SK-MEL-5 (cell line): ENCODE measurements at regions not wholly inside any gene's neighbourhood (a gene's known extent, or its start where the extent isn't known, plus 50 kb on each side); places are given as distances from the start of the nearest gene placed in this dataset.

Source experiments
- DNase-seq: peaks from one replicate; pipeline ENCODE4 v3.0.0-alpha.2; 2016; ENCODE audit warnings: low read depth, low spot score
- in situ Hi-C: cut with HindIII; loops from 2 replicates; pipeline ENCODE4 v1.10.0; 2016; ENCODE audit warnings: low sequenced_read_pairs, high pct_unique_total_duplicates, low pct_unique_long_range_greater_than_20kb

DNA sequence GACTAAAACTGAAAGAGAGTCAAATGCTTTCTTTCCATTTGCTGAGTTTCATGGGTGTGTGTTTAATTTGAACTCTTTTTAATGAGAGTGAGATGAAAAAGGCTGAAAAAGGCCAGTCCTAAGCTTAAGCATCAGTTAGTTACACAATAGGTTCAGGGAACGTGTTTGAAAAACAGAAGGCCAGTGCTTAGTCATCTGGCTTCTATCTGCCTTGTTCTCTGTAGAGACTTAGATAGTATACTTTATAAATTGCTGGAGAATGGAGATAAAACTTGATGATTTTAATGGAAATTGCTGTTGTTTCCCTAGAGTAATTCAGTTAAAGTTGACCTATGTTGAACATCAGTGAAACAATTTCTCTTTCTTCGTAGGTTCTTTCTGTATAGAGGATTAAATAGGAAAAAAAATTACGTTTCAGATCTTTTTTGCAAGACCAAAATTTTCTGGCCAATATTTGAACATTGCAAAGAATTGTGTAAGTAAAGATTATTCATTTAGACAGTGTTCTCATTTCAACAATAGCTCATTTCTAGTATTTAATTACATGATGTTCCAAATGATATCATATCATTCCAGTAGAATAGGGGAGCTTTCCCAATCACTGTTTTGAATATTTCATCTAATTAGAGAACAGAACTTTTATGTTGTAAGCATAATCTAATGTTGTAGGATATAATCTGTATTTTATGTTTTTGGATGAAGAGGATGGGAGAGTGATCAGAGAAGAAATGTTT, 1088.8 kb downstream of the ADGRL3 start:
- no peak for DNase-seq
- in situ Hi-C loops: no loop called here

- no peak for DNase-seq
- in situ Hi-C loops: no loop called here
These were observed 1084.9 kb downstream of the ADGRL3 start for GRCh38 chr4:62285026-62285425.

- DNase-seq: no peak
- in situ Hi-C loops: no loop called here
These were observed 1079.6 kb downstream of the ADGRL3 start for GRCh38 chr4:62279689-62280088.

DNA sequence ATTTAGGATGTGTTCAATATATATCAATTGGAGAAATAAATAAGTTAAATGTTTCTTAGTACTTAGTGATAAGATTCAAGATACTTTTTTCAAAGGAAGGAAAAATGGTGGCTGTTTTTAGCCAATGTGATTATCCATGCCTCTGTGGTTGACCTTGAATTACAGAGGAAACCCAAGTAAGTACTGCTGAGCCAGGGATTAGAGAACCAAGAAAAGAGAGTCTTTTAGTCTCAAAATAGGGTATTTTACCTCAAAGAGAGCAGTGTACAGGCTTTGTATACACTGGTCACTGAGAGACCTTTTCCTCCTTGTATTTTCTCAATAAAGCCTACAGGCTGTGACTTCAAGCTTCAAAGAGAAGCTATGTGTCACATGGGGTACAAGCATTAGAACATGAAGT, 1075.3 kb downstream of the ADGRL3 start:
- in situ Hi-C loops: no loop called here
- DNase-seq: no peak

DNA sequence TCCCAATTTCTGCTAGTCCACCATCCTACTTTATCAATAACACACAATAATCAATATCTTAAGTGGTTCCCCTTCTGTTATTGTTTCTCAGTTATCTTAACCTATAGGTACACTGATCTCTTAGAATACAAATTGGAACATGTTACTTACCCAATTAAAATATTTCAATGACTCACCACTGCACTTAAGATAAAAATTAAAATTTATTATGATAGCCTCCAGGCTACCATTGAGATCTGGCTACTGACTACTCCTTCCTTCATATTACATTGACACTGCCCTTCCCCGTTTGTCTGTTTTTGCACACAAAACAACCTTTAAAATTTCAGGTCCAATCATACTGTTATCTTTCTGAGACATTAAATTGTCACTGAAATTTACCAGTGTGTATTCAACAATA, 1074.7 kb downstream of the ADGRL3 start:
- in situ Hi-C loops: no loop called here

DNA sequence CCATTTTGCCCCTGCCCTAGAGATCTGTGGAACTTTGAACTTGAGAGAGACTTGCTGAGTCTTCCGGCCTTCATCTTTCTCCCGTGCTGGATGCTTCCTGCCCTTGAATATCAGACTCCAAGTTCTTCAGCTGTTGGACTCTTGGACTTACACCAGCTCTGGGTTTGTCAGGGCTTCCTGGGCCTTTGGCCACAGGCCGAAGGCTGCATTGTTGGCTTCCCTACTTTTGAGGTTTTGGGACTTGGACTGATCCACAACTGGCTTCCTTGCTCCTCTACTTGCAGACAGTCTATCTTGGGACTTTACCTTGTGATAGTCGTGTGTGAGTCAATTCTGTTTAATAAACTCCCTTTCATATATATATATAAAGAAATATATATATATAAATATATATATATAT, 1071.0 kb downstream of the ADGRL3 start:
- in situ Hi-C loops: no loop called here
- DNase-seq: no peak

More for the DNA sequence above, 1074.7 kb downstream of the ADGRL3 start:
- DNase-seq: no peak

DNA sequence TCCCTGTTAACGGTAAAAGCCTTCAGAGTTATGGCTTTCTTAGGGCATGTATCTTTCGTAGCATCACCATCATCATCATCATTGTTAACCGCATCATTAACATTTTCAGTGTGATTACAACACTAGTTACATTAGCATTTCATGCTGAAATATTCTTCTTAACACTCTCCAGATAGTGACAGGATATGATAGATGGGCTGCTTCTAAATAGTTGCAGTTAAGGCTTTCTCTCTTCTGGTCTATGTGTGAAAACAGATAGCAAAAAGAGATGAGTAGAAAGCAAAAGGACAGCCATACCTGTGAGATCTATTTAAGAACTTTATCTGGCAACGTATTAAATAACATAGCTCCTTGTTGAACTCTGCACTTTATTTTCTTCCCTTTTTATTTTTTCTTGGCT, 1069.8 kb downstream of the ADGRL3 start:
- in situ Hi-C loops: no loop called here
- no peak for DNase-seq

GRCh38 chr4:62263454-62263853, 1063.3 kb downstream of the ADGRL3 start:
- DNase-seq: no peak
- in situ Hi-C loops: no loop called here

DNA sequence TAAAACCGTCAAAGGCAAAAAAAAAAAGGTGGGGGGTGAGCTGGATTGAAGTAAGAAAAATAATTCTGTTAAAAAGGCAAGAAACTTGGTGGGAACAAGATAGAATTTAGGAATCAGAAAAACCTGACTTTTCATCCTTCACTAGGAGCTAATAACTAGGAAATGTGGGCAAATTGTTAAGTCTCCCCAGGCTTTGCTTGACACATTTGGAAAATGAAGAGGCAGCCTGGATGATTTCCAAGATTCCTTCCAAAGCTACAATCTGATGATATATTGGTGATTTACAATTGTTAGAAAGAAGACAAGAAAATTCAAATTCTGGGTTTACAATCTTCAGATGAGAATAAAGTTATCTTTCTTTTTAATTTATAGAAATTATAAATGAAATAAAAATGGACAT, 1062.5 kb downstream of the ADGRL3 start:
- in situ Hi-C loops: no loop called here
- no peak for DNase-seq

DNA sequence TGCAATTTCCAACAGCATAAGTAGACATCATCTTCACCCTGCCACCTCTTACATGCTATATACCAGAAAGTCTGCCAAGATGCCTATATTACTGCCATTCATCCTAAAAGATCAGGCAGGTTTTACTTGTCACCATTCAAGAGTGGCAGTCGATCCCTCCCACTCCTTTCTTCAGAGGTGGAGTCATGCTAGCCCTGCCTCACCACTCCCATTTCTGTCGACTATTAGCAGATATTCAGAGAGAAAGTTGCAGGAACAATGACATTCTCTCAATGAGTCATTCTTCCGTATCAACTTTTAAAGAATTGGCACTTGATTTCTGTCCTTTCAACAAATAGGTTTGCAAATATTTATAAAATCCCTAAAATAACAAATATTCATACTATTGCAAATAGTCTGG, 1060.1 kb downstream of the ADGRL3 start:
- in situ Hi-C loops: no loop called here
- DNase-seq: no peak

DNA sequence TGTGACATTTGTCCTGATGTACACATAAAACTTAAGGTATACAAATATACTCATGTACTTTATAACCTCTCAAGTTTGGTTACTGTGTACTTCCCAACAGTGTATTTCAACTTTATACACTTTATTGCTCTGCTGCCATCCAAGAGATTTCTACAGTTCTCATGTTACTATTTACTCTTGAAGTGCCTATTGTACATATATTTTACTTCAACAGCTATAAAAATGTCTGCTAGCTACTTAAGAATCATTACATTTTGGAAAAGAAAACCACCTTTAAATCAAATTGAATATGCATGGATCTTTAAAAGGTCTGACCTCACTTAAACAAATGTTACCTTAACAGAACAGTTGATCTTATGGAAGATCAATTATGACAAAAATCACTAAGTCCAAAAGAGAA, 1056.4 kb downstream of the ADGRL3 start:
- in situ Hi-C loops: no loop called here
- no peak for DNase-seq

GRCh38 chr4:62252728-62253127, 1052.6 kb downstream of the ADGRL3 start:
- in situ Hi-C loops: no loop called here

DNA sequence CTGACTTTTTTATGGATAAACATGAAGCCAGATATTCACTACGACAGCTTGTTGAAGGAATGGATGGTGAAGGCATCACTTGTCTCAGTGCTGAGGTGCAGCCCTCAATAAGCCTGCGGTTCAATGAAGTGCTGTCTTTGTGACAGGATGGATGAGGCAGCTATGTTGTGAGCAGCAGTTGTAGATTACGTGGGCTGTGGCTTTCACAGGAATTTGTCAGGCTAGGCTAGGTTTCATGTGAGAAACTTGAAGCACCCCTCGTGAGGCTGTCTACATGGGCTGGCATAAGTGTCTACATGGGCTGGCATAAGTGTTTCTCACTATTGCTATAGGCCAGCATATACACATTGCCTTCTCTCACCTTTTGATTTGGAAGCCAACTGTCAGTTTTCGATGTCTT, 1050.0 kb downstream of the ADGRL3 start:
- DNase-seq: no peak
- in situ Hi-C loops: no loop called here

More at GRCh38 chr4:62252728-62253127, 1052.6 kb downstream of the ADGRL3 start:
- DNase-seq: no peak

DNA sequence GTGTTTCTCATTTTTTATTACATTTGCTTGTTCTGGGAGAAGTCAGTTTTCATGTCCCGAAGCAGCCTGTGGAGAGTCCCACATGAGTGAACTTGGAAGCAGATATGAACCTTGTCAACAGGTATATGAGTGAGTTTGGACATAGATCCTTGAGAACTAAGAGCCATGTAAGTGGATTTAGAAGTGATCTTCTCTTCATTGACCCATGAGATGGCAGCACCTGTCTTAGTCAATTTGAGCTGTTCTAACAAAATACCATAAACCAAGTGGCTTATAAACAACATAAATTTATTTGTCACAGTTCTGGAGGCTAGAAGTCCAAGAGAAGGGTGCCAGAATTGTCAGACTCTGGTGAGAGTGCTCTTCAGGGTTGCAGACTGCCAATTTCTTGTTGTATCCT, 1043.8 kb downstream of the ADGRL3 start:
- DNase-seq: no peak
- in situ Hi-C loops: no loop called here

DNA sequence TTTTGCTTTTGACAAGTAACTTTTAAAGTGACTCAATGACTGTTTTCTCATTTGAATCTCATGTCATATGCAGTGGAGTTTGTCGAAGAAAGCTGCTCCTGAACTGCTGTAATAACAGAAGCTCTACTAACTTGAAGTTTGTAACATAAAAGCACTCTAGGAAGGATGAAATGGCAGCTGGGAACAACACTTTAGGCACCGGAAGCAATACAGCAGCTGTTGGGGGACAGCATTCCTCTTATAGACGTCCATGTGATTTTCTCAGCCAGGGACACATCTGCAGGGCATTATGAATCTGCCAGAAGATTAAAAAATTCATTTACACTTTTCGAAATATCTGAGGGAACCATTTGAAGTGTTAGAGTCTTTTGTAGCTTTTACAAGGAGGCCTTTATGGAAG, 1035.8 kb downstream of the ADGRL3 start:
- no peak for DNase-seq
- in situ Hi-C loops: no loop called here

DNA sequence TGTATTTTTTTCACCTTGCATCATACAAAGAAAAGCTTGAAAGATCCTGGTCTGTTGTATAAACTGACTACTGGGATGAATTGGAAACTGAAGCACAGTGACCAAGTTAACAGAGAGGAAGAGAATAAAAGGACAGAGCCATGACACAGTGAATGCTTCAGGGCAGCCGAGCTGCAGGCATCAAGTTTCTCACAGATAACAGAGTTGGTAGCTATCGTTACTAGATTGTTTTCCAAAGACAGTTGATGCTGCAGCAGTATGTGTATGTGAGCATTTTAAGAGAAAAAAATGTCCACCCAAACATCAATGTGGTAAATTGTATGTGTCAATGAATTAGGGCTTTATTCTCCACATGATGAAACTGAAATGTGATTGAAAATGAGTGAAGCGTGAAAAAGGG, 1032.7 kb downstream of the ADGRL3 start:
- no peak for DNase-seq
- in situ Hi-C loops: no loop called here

DNA sequence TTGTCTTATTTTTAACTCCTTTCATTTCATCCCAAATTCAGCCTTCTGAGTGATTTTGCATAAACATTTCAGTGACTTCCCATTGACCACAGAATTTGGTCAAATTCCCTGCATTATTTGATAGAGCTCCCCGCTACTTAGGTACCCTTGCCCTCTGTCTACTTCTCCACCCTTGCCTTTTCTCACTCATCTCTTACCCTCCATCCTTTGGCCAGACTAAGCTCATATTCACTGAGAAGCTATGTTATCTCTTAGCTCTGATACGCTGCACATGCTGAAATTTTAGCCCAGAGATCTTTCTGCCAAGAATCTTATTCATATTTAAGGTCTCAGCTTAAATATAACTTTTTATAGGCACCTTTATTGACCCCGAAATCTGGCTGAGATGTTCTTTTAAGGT, 1031.9 kb downstream of the ADGRL3 start:
- in situ Hi-C loops: no loop called here
- no peak for DNase-seq

DNA sequence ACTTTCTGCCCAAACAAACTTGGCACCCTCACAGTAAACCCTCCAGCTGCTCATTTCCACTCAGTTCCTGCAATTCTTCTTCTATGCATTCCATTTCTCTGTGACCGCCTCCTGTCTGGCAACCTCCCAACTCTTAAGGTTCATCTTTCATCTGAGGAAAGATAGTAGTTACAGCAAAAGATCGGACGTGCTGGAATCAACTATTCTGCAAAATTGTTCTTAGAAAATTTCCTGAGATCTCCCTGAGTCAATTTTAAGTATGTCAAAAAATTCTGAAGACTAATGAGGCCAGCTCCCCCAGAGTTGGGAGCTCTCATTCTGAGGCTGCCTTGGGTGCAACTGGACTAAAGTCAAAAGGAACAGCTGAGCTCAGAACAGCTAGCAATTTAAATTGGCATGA, 1026.0 kb downstream of the ADGRL3 start:
- in situ Hi-C loops: no loop called here
- DNase-seq: no peak

DNA sequence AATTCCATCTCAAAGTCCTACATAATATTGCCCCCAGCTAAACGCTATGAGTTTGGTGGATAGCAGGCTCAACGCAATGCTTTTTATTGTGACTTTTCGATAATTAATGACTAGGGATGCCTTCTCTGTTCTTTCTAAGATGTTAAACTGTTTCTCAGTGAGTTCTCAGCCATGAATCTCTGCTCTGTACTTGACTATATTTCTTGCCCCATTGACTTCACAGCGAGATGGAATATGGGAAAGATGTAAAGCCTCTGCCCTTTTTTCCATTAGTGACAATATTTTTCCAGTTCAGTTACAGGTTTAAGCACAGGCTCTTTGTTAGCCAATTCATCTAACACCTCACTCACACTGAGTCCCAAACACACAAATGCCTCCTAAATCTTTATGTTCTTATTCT, 1022.0 kb downstream of the ADGRL3 start:
- in situ Hi-C loops: no loop called here

DNA sequence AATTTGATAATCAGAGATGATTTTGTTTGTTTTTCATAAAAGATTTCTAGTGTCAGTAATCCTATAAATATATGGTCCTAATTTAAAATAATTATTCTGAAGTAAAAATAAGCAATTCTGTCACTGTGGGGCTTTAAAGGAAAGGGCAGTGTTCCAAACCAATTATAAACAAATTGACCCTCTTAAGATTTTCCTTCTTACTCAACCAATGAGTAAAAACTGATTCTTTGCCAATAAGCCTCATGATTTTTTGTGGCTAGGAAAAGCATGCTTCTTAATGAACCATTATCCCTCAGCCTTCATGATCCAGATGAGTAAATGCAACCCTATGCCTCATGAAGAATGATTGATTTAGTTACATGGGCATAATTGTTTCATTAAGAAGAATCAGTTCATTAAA, 1010.4 kb downstream of the ADGRL3 start:
- in situ Hi-C loops: no loop called here
- no peak for DNase-seq

More for the DNA sequence above, 1022.0 kb downstream of the ADGRL3 start:
- DNase-seq: no peak
